NOMO-1 treated with DMSO at 0.1 percent for 48 hours (cell line): ENCODE measurements at regions not wholly inside any gene's neighbourhood (a gene's known extent, or its start where the extent isn't known, plus 50 kb on each side); places are given as distances from the start of the nearest gene placed in this dataset.

Experiments
- DNase-seq: peaks from one replicate; lab custom pipeline; 2025; ENCODE audit not compliant: unreplicated experiment; lab: John Stamatoyannopoulos, UW

- no peak for DNase-seq
Observed at GRCh38 chr1:34645109-34645688, 109.6 kb upstream of the GJB5 start.

GRCh38 chr1:34645919-34646318, 108.9 kb upstream of the GJB5 start:
- DNase-seq: no peak

GRCh38 chr1:34648501-34648900, 106.3 kb upstream of the GJB5 start:
- DNase-seq: no peak

- no peak for DNase-seq
Observed at GRCh38 chr1:34650090-34650489, 104.8 kb upstream of the GJB5 start.

GRCh38 chr1:34650800-34651199, 104.0 kb upstream of the GJB5 start:
- DNase-seq: no peak

GRCh38 chr1:34653110-34653509, 101.7 kb upstream of the GJB5 start:
- no peak for DNase-seq

- peak; percentile 49 for DNase-seq
Observed at GRCh38 chr1:34655206-34655874, 99.5 kb upstream of the GJB5 start.

GRCh38 chr1:34655875-34656240, 99.0 kb upstream of the GJB5 start:
- DNase-seq: no peak

GRCh38 chr1:34656299-34656698, 98.5 kb upstream of the GJB5 start:
- DNase-seq: no peak

GRCh38 chr1:34656731-34657130, 98.1 kb upstream of the GJB5 start:
- DNase-seq: no peak

GRCh38 chr1:34657266-34657665, 97.6 kb upstream of the GJB5 start:
- DNase-seq: no peak

- no peak for DNase-seq
Observed at GRCh38 chr1:34657849-34658248, 97.0 kb upstream of the GJB5 start.

- no peak for DNase-seq
Observed at GRCh38 chr1:34663031-34663430, 91.8 kb upstream of the GJB5 start.

GRCh38 chr1:34668063-34668462, 86.8 kb upstream of the GJB5 start:
- no peak for DNase-seq

- DNase-seq: no peak
Observed at GRCh38 chr1:34670982-34671381, 83.9 kb upstream of the GJB5 start.

- DNase-seq: no peak
Observed at GRCh38 chr1:34671887-34672286, 83.0 kb upstream of the GJB5 start.

GRCh38 chr1:34681480-34682451, 73.1 kb upstream of the GJB5 start:
- DNase-seq: no peak

GRCh38 chr1:34682452-34683223, 72.2 kb upstream of the GJB5 start:
- no peak for DNase-seq

GRCh38 chr1:34683616-34684015, 71.2 kb upstream of the GJB5 start:
- no peak for DNase-seq

GRCh38 chr1:34684266-34684665, 70.6 kb upstream of the GJB5 start:
- DNase-seq: peak; percentile 76

GRCh38 chr1:34685225-34685624, 69.6 kb upstream of the GJB5 start:
- no peak for DNase-seq
